ENCODE measurements at regions not wholly inside any gene's neighbourhood (a gene's known extent, or its start where the extent isn't known, plus 50 kb on each side); places are given as distances from the start of the nearest gene placed in this dataset.

- H3K36me3 ChIP-seq (replicated peaks in 1 of 2; ENCODE audit: insufficient read depth in 1 of 2, low read depth in 2 of 2): no peaks in the 10 kb centered on the region
- no peak overlapping the region for H3K27ac ChIP-seq
- DNase-seq (no peak), ATAC-seq (no peak)
- no peaks in the 10 kb centered on the region for H3K9me3 ChIP-seq
- no peaks in the 10 kb centered on the region for H3K27me3 ChIP-seq
- intact Hi-C loops (cut with DNase I): no loop called here
- no peak overlapping the region for H3K4me3 ChIP-seq
- WGBS, 2 donors: 42 to 48% methylated on average over 3 of the region's 3 CpGs
- H3K4me1 ChIP-seq: no peaks in the 10 kb centered on the region
- TF ChIP-seq CTCF (IDR thresholded peaks at IDR 0.05) (no peak), POLR2A (IDR thresholded peaks at IDR 0.05) (no peak)
Observed at GRCh38 chr2:35468245-35468644, 887.3 kb upstream of the CRIM1 start.

DNA sequence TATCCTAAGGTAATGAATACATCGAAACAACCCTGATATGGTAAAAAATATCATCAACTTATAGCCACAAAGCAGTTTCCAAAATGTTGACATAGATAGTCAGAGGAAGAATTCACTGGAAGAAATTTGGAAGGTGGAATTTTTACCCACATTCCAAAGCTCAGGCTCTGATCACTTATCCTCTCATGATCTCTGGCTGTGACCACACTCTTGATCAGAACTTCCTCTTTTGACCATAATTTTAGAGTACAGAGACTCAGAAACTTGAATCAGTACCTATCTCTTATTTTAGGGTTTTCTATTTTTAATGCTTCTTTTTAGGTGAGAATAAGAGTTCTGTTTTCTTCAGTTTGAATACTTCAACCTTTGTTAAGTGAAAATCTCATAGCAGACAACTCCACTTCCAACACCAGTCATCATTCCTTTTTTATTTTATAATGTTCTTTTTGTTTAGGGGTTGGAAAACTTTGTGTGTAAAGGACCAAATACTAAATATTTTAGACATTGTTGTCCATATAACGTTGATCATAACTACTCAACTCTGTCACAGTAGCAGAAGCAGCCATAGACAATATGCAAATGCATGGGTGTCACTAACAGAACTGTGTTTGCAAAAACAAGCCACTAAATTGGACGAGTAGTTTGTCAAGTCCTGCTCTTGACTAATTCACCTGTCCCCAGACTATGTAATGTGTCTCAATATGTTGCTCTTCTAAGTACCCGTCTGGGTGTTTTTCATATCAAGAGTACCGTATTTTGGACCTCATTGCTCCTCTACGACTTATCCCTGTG lies 891.6 kb upstream of the CRIM1 start:
- TF ChIP-seq POLR2A (IDR thresholded peaks at IDR 0.05) (no peak), CTCF (IDR thresholded peaks at IDR 0.05) (no peak)
- WGBS, 2 donors: 66 to 67% methylated on average over 6 of the region's 6 CpGs
- H3K27ac ChIP-seq: no peak overlapping the region
- intact Hi-C loops (cut with DNase I): no loop called here
- no peaks in the 10 kb centered on the region for H3K36me3 ChIP-seq (replicated peaks in 1 of 2; ENCODE audit: insufficient read depth in 1 of 2, low read depth in 2 of 2)
- DNase-seq (no peak), ATAC-seq (no peak)
- H3K27me3 ChIP-seq: no peaks in the 10 kb centered on the region
- no peaks in the 10 kb centered on the region for H3K9me3 ChIP-seq
- H3K4me1 ChIP-seq: no peaks in the 10 kb centered on the region
- no peak overlapping the region for H3K4me3 ChIP-seq

DNA sequence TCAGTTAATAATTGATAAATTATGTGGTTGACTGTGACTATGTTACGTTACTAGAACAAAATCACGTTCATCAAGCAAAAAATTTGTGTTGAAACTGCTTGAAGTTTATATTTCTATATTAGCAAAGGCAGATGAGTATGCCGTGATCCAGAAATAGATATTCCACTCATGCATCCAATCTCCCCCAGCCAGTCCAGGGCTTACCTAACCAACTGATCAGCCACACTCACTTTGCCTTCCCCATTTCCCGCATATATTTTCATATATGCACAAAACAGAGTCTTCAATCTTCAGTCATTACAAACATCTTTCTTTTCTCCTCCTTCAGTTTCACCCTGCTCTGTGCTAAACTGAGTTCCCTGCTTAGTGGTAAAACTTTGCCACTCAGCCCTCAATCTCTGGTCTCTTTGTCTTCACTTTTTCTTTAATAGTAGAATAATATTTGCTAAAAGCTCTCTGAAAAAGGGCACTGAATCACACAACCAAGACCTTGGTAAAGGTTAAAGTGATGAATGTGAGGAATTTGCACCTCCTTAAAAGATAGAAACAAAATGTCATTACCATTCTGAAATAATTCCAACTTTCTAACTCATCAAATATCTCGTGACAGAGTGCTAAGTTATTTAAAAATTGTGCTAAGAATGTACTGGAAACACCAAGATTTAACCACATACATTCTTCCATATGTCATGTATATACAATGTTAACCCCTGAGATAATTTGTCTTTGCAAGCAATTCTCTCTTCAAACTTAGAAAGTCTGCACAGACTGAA lies 893.2 kb upstream of the CRIM1 start:
- Histone ChIP-seq H3K27ac (no peak overlapping the region), H3K9me3 (no peaks in the 10 kb centered on the region), H3K27me3 (no peaks in the 10 kb centered on the region), H3K4me3 (no peak overlapping the region), H3K36me3 (replicated peaks in 1 of 2; ENCODE audit: insufficient read depth in 1 of 2, low read depth in 2 of 2) (no peaks in the 10 kb centered on the region), H3K4me1 (no peaks in the 10 kb centered on the region)
- WGBS, 2 donors: 42 to 54% methylated on average over 5 of the region's 5 CpGs
- TF ChIP-seq POLR2A (IDR thresholded peaks at IDR 0.05) (no peak), CTCF (IDR thresholded peaks at IDR 0.05) (no peak)
- no peak for ATAC-seq
- no peak for DNase-seq
- intact Hi-C loops (cut with DNase I): no loop called here

- ATAC-seq (no peak), DNase-seq (no peak)
- H3K4me1 ChIP-seq: no peaks in the 10 kb centered on the region
- intact Hi-C loops (cut with DNase I): no loop called here
- H3K36me3 ChIP-seq (replicated peaks in 1 of 2; ENCODE audit: insufficient read depth in 1 of 2, low read depth in 2 of 2): no peaks in the 10 kb centered on the region
- TF ChIP-seq CTCF (IDR thresholded peaks at IDR 0.05) (no peak), POLR2A (IDR thresholded peaks at IDR 0.05) (no peak)
- no peak overlapping the region for H3K27ac ChIP-seq
- H3K4me3 ChIP-seq: no peak overlapping the region
- no peaks in the 10 kb centered on the region for H3K9me3 ChIP-seq
- H3K27me3 ChIP-seq: no peaks in the 10 kb centered on the region
Observed at GRCh38 chr2:35461406-35461805, 894.2 kb upstream of the CRIM1 start.
